ENCODE measurements at regions not wholly inside any gene's neighbourhood (a gene's known extent, or its start where the extent isn't known, plus 50 kb on each side); places are given as distances from the start of the nearest gene placed in this dataset.

GRCh38 chr4:130210864-130211263 lies 1114.9 kb downstream of the C4orf33 start:
- TF ChIP-seq POLR2A (IDR thresholded peaks at IDR 0.05) (no peak), CTCF (IDR thresholded peaks at IDR 0.05) (no peak)

All from testis (tissue), 2 donors.